ENCODE measurements at regions not wholly inside any gene's neighbourhood (a gene's known extent, or its start where the extent isn't known, plus 50 kb on each side); places are given as distances from the start of the nearest gene placed in this dataset.

DNA sequence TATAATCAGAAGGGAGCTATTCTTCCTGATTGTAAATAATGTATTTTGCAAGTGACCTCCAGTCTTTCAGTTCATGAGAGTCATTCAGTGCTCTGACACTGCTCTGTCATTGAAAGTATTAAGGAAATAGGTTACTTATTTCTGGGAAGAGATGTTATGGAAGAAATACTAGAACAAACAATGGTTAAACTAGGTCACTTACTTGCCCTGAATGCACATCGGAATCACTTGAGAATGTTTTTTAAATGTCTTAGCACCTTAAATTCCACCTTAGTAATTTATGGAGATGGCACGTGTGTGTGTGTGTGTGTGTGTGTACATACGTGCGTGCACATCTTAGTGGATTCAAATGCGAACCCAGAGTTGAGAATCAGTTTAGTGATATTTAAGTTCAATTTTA lies 126.6 kb upstream of the KCNH7 start:
- Histone ChIP-seq H3K36me3 (ENCODE audit: low read depth, missing control alignments) (no peaks in the 10 kb centered on the region), H3K4me3 (no peak overlapping the region), H3K9me3 (no peaks in the 10 kb centered on the region), H3K27me3 (no peaks in the 10 kb centered on the region), H3K4me1 (no peaks in the 10 kb centered on the region), H3K27ac (no peak overlapping the region)
- DNase-seq: no peak
- no peak for TF ChIP-seq POLR2A (IDR thresholded peaks at IDR 0.05)
- TF ChIP-seq, protein P1, sequence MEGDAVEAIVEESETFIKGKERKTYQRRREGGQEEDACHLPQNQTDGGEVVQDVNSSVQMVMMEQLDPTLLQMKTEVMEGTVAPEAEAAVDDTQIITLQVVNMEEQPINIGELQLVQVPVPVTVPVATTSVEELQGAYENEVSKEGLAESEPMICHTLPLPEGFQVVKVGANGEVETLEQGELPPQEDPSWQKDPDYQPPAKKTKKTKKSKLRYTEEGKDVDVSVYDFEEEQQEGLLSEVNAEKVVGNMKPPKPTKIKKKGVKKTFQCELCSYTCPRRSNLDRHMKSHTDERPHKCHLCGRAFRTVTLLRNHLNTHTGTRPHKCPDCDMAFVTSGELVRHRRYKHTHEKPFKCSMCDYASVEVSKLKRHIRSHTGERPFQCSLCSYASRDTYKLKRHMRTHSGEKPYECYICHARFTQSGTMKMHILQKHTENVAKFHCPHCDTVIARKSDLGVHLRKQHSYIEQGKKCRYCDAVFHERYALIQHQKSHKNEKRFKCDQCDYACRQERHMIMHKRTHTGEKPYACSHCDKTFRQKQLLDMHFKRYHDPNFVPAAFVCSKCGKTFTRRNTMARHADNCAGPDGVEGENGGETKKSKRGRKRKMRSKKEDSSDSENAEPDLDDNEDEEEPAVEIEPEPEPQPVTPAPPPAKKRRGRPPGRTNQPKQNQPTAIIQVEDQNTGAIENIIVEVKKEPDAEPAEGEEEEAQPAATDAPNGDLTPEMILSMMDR (IDR thresholded peaks at IDR 0.05): no peak
- intact Hi-C loops (cut with DNase I; ENCODE audit: low total_unique reads): no loop called here
- WGBS, 2 donors: 69 to 71% methylated on average over 5 of the region's 5 CpGs

DNA sequence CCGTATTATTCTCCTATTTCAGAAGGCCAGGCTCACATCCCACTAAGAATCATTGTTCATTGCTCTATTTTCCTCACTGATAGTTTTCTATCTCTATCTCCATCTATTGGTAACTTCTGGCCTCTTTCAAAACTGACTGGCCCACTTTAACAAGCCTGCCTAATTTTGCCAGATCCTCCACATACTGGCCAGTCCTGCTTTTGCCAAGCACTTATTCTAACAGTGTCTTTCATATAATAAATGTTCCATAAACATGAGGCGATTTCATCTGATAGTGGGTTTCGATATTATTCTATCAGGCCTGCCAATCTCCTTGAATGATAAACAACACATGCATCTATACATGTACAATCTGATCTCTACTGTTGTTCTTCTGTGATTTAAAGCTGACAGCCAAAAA lies 125.9 kb upstream of the KCNH7 start:
- intact Hi-C loops (cut with DNase I; ENCODE audit: low total_unique reads): no loop called here
- Histone ChIP-seq H3K27me3 (no peaks in the 10 kb centered on the region), H3K27ac (no peak overlapping the region), H3K36me3 (ENCODE audit: low read depth, missing control alignments) (no peaks in the 10 kb centered on the region), H3K4me1 (no peaks in the 10 kb centered on the region), H3K4me3 (no peak overlapping the region), H3K9me3 (no peaks in the 10 kb centered on the region)
- TF ChIP-seq POLR2A (IDR thresholded peaks at IDR 0.05): no peak
- DNase-seq: no peak
- 75 to 83% methylated on average over 3 of the region's 3 CpGs for WGBS, 2 donors

DNA sequence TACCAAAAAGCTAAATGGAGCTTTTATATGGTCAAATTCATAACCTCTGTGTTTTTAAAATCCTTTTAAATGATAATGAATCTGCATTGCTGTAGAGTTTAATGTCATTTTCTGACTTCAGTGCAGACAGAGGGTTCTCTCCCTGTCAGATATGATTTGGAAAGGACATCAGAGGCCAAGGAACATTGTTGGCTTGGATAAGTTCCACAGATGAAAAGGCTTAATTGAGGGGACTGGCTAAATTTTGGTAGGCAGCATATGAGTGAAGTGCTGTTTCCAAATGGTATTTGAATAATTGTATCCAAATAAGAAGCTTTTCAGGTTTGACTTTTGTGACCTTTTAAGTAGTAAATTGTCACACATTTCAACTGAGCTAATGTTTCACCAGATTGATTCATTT lies 124.6 kb upstream of the KCNH7 start:
- no peaks in the 10 kb centered on the region for H3K9me3 ChIP-seq
- H3K27me3 ChIP-seq: no peaks in the 10 kb centered on the region
- H3K4me1 ChIP-seq: no peaks in the 10 kb centered on the region
- TF ChIP-seq, protein P1 (IDR thresholded peaks at IDR 0.05): no peak
- TF ChIP-seq POLR2A (IDR thresholded peaks at IDR 0.05): no peak
- H3K27ac ChIP-seq: no peak overlapping the region
- no peak for DNase-seq
- H3K4me3 ChIP-seq: no peak overlapping the region
- intact Hi-C loops (cut with DNase I; ENCODE audit: low total_unique reads): no loop called here
- no peaks in the 10 kb centered on the region for H3K36me3 ChIP-seq (ENCODE audit: low read depth, missing control alignments)

DNA sequence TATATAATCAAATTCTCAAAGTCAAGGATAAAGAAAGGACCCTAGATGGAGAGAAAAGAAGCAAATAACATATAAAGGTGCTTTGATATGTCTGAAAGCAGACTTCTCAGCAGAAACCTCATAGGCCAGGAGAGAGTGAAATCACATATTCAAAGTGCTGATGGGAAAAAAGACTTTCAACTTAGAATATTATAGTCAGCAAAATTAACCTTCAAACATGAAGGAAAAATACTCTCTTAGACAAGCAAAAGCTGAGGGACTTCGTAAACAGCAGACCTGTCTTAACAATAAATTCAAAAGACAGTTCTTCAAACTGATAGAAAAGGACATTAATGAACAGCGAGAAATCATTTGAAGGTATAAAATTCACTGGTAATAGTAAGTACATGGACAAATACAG lies 107.2 kb upstream of the KCNH7 start:
- no peaks in the 10 kb centered on the region for H3K4me1 ChIP-seq
- no peak overlapping the region for H3K4me3 ChIP-seq
- H3K36me3 ChIP-seq (ENCODE audit: low read depth, missing control alignments): no peaks in the 10 kb centered on the region
- WGBS, 2 donors: 86 to 95% methylated on average over 2 of the region's 2 CpGs
- no peak overlapping the region for H3K27ac ChIP-seq
- no peaks in the 10 kb centered on the region for H3K27me3 ChIP-seq
- H3K9me3 ChIP-seq: no peaks in the 10 kb centered on the region
- no peak for DNase-seq
- intact Hi-C loops (cut with DNase I; ENCODE audit: low total_unique reads): no loop called here
- no peak for TF ChIP-seq POLR2A (IDR thresholded peaks at IDR 0.05)
- TF ChIP-seq, protein P1 (IDR thresholded peaks at IDR 0.05): no peak

GRCh38 chr2:162938387-162938786 lies 99.8 kb upstream of the KCNH7 start:
- Histone ChIP-seq H3K9me3 (no peaks in the 10 kb centered on the region), H3K4me3 (no peak overlapping the region), H3K36me3 (ENCODE audit: low read depth, missing control alignments) (no peaks in the 10 kb centered on the region), H3K27ac (no peak overlapping the region), H3K27me3 (no peaks in the 10 kb centered on the region), H3K4me1 (no peaks in the 10 kb centered on the region)
- intact Hi-C loops (cut with DNase I; ENCODE audit: low total_unique reads): no loop called here
- 43 to 77% methylated on average over 10 to 13 of the region's 13 CpGs for WGBS, 2 donors
- TF ChIP-seq, protein P1 (IDR thresholded peaks at IDR 0.05): no peak
- no peak for TF ChIP-seq POLR2A (IDR thresholded peaks at IDR 0.05)
- DNase-seq: no peak
